NB4 (cell line): ENCODE measurements at regions not wholly inside any gene's neighbourhood (a gene's known extent, or its start where the extent isn't known, plus 50 kb on each side); places are given as distances from the start of the nearest gene placed in this dataset.

Experiments
- CTCF ChIP-seq: IDR thresholded peaks from one replicate; pipeline ENCODE4 v1.5.1; 2012; ENCODE audit warnings: low read depth, low read length
- MAX ChIP-seq: IDR thresholded peaks from 2 replicates; pipeline ENCODE4 v1.6.1; 2011; ENCODE audit warnings: low read depth, low read length
- MYC ChIP-seq: IDR thresholded peaks from 2 replicates; pipeline ENCODE4 v1.6.1; 2011; ENCODE audit warnings: low read depth, low read length
- POLR2A ChIP-seq: IDR thresholded peaks from 2 replicates; pipeline ENCODE4 v1.6.1; 2011; ENCODE audit warnings: mild to moderate bottlenecking; ENCODE audit not compliant: insufficient read length; ENCODE audit errors: extremely low read depth

- no peak for TF ChIP-seq POLR2A
- TF ChIP-seq CTCF: no peak
- no peak for TF ChIP-seq MYC
- no peak for TF ChIP-seq MAX
Measured at GRCh38 chr4:14867847-14868246, 134.4 kb upstream of the CPEB2 start.
